ENCODE measurements at regions not wholly inside any gene's neighbourhood (a gene's known extent, or its start where the extent isn't known, plus 50 kb on each side); places are given as distances from the start of the nearest gene placed in this dataset.
"Not testable (repeated sequence)": the region's sequence is repeated elsewhere in the genome, so short reads cannot be mapped to it uniquely, and the experiment has no call there.

- TF ChIP-seq CTCF (IDR thresholded peaks at IDR 0.05; ENCODE audit: low read depth, low read length, poor library complexity, severe bottlenecking); EZH2phosphoT487 (IDR thresholded peaks at IDR 0.05; ENCODE audit: borderline replicate concordance, low read length): not testable (repeated sequence)
Measured at GRCh38 chr11:96585944-96586880, 196.4 kb downstream of the JRKL start.
